B cell (primary cell): ENCODE measurements at regions not wholly inside any gene's neighbourhood (a gene's known extent, or its start where the extent isn't known, plus 50 kb on each side); places are given as distances from the start of the nearest gene placed in this dataset.

Experiments used
- ATAC-seq: fragments of 200-7000 bp; cut with Tn5 transposase; one replicate; pipeline ENCODE4 v1.10.0; 2021; ENCODE audit warnings: low read depth, mild to moderate bottlenecking, moderate number of reproducible peaks, moderate library complexity
- CTCF ChIA-PET: fragments of 350-600 bp; sonication (Branson Sonifier 250); formaldehyde crosslinking; loops from one replicate; lab custom pipeline; 2021; ENCODE audit warnings: antibody characterized with exemption, inconsistent platforms; lab: Charles Lee
- POLR2A ChIA-PET: fragments of 350-600 bp; sonication (Branson Sonifier 250); formaldehyde crosslinking; loops from one replicate; lab custom pipeline; 2021; ENCODE audit warnings: antibody characterized with exemption; lab: Charles Lee
- DNase-seq: peaks from one replicate; pipeline ENCODE4 v3.0.0; 2013
- H2AFZ ChIP-seq: 2 replicates; pipeline ENCODE4 v1.6.1; 2012; ENCODE audit warnings: mild to moderate bottlenecking, low read depth, low read length; ENCODE audit not compliant: insufficient read depth, poor library complexity, severe bottlenecking
- H3K27ac ChIP-seq, 2 donors: 1 replicate in 1 of 2; 2 replicates in 1 of 2; pipeline ENCODE4 v1.5.1; 2012 to 2013; ENCODE audit warnings: low read length in 2 of 2, mild to moderate bottlenecking in 2 of 2, moderate library complexity in 1 of 2
- H3K27me3 ChIP-seq, 4 experiments: fragments of 200-600 bp in 1 of 4; sonication (generic) in 1 of 4; replicated peaks in 1 of 4; 1 replicate in 2 of 4; 2 replicates in 2 of 4; pipeline versions ENCODE4 v1.6.1 to v1.7.0; 2013 to 2016; ENCODE audit warnings: low read length in 3 of 4, mild to moderate bottlenecking in 2 of 4, mixed read lengths in 1 of 4, moderate library complexity in 1 of 4; ENCODE audit not compliant: insufficient read depth in 4 of 4, control insufficient read depth in 3 of 4; ENCODE audit errors: control extremely low read depth in 1 of 4
- H3K36me3 ChIP-seq, 2 experiments: replicated peaks in 1 of 2; 1 replicate in 1 of 2; 2 replicates in 1 of 2; pipeline versions ENCODE4 v1.6.1 to v1.7.1; 2013; ENCODE audit warnings: low read length in 1 of 2; ENCODE audit not compliant: insufficient read depth in 2 of 2, control insufficient read depth in 1 of 2; ENCODE audit errors: control extremely low read depth in 1 of 2, extremely low read depth in 1 of 2
- H3K4me1 ChIP-seq, 2 donors: fragments of 200-600 bp in 1 of 2; sonication (generic) in 1 of 2; 1 replicate in 1 of 2; 2 replicates in 1 of 2; pipeline versions ENCODE4 v1.5.1 to v1.6.1; 2013 to 2017; ENCODE audit warnings: low read length in 2 of 2; ENCODE audit not compliant: control insufficient read depth in 2 of 2, insufficient read depth in 2 of 2
- H3K4me2 ChIP-seq: replicated peaks from 2 replicates; pipeline ENCODE3; 2012; ENCODE audit warnings: mild to moderate bottlenecking, low read depth, low read length; ENCODE audit not compliant: poor library complexity, severe bottlenecking
- H3K4me3 ChIP-seq, 5 experiments: fragments of 200-600 bp in 1 of 5; sonication (generic) in 1 of 5; 1 replicate in 3 of 5; 2 replicates in 2 of 5; pipeline versions ENCODE4 v1.5.1 to v1.7.0; 2011 to 2016; ENCODE audit warnings: low read length in 4 of 5, mild to moderate bottlenecking in 4 of 5, low read depth in 2 of 5, control low read depth in 1 of 5, moderate library complexity in 1 of 5; ENCODE audit not compliant: insufficient read depth in 1 of 5; ENCODE audit errors: control extremely low read depth in 1 of 5, extremely low read depth in 1 of 5
- H3K79me2 ChIP-seq: fragments of 200-600 bp; sonication (generic); one replicate; pipeline ENCODE4 v1.6.0; 2016; ENCODE audit warnings: low read length; ENCODE audit not compliant: control insufficient read depth, insufficient read depth
- H3K9ac ChIP-seq: fragments of 200-600 bp; sonication (generic); 2 replicates; pipeline ENCODE4 v1.6.1; 2017; ENCODE audit warnings: mild to moderate bottlenecking, low read length, moderate library complexity
- H3K9me3 ChIP-seq, 3 donors: one replicate each; pipeline versions ENCODE4 v1.6.1 to v1.7.1; 2013; ENCODE audit warnings: low read length in 2 of 3; ENCODE audit not compliant: control insufficient read depth in 2 of 3, insufficient read depth in 1 of 3; ENCODE audit errors: control extremely low read depth in 1 of 3
- H4K20me1 ChIP-seq: 2 replicates; pipeline ENCODE4 v1.6.0; 2012; ENCODE audit warnings: mild to moderate bottlenecking, low read length; ENCODE audit not compliant: insufficient read depth, control insufficient read depth, poor library complexity, severe bottlenecking
- H3K27ac Mint-ChIP-seq: one replicate; pipeline ENCODE4 v1.8.0; 2021; ENCODE audit warnings: mixed read lengths
- H3K27me3 Mint-ChIP-seq: one replicate; pipeline ENCODE4 v1.8.0; 2021; ENCODE audit warnings: mixed read lengths
- H3K4me1 Mint-ChIP-seq: one replicate; pipeline ENCODE4 v1.8.0; 2021; ENCODE audit warnings: mixed read lengths
- H3K4me3 Mint-ChIP-seq: one replicate; pipeline ENCODE4 v1.8.0; 2021; ENCODE audit warnings: mixed read lengths
- H3K9me3 Mint-ChIP-seq: one replicate; pipeline ENCODE4 v1.8.0; 2022; ENCODE audit warnings: mixed read lengths; ENCODE audit not compliant: insufficient read depth
- CTCF ChIP-seq: fragments of 200-600 bp; IDR thresholded peaks from one replicate; pipeline ENCODE4 v1.8.0; 2022; ENCODE audit warnings: antibody characterized with exemption, mild to moderate bottlenecking
- EZH2 ChIP-seq: IDR thresholded peaks from 2 replicates; pipeline ENCODE4 v1.6.1; 2012; ENCODE audit warnings: borderline replicate concordance, low read depth, mild to moderate bottlenecking, moderate library complexity, low read length; ENCODE audit not compliant: insufficient read depth, poor library complexity, severe bottlenecking
- WGBS: methylation state at CpG from one replicate; pipeline ENCODE4 v1.1.5; 2013; ENCODE audit warnings: missing lambda C conversion rate; ENCODE audit not compliant: insufficient coverage; 5-methylcytosine and 5-hydroxymethylcytosine counted together
- intact Hi-C: fragments of 100-400 bp; cut with micrococcal nuclease; formaldehyde crosslinking; loops from one replicate; pipeline ENCODE4 v1.10.0; 2022

- Mint-ChIP-seq H3K4me3 (no peak overlapping the region), H3K27me3 (no peaks in the 10 kb centered on the region), H3K27ac (no peak overlapping the region), H3K4me1 (peaks cover 58% of the 10 kb centered on the region), H3K9me3 (no peaks in the 10 kb centered on the region)
- no peaks in the 10 kb centered on the region for H3K79me2 ChIP-seq
- H3K4me1 ChIP-seq = peaks cover 25 to 40% of the 10 kb centered on the region in 2 donors
- H4K20me1 ChIP-seq = no peaks in the 10 kb centered on the region
- no peak overlapping the region for H3K27ac ChIP-seq
- intact Hi-C loops = no loop called here
- H3K4me3 ChIP-seq = no peak overlapping the region
- no peaks in the 10 kb centered on the region for H3K9me3 ChIP-seq
- no peaks in the 10 kb centered on the region for H3K27me3 ChIP-seq
- no peak overlapping the region for H3K4me2 ChIP-seq
- TF ChIP-seq CTCF (no peak), EZH2 (no peak)
- no peak for DNase-seq
- H3K36me3 ChIP-seq = no peaks in the 10 kb centered on the region
- 72% methylated on average over 2 of the region's 3 CpGs for WGBS
- POLR2A ChIA-PET = no interaction called here
- no peak overlapping the region for H2AFZ ChIP-seq
- ATAC-seq = no peak
- CTCF ChIA-PET = interaction anchor here (1.2 kb wide), 1 partner anchor 615 kb away, joined by 3 read pairs; no protein-coding TSS in a partner anchor
- H3K9ac ChIP-seq = no peak overlapping the region
These were observed 197.7 kb downstream of the NRIP1 start for GRCh38 chr21:14866859-14867765.
